H1 (cell line): ENCODE measurements at regions not wholly inside any gene's neighbourhood (a gene's known extent, or its start where the extent isn't known, plus 50 kb on each side); places are given as distances from the start of the nearest gene placed in this dataset.

Source experiments
- CTCF ChIA-PET: fragments of 300-600 bp; sonication (Branson Sonifier 250); formaldehyde crosslinking; loops from one replicate; lab custom pipeline; 2021; ENCODE audit not compliant: partially characterized antibody; lab: Charles Lee
- POLR2A ChIA-PET: fragments of 300-600 bp; sonication (Branson Sonifier 250); formaldehyde crosslinking; loops from one replicate; lab custom pipeline; 2021; ENCODE audit warnings: inconsistent platforms; ENCODE audit not compliant: partially characterized antibody; lab: Charles Lee
- DNase-seq, 2 experiments: peaks; one replicate each; pipeline versions ENCODE4 v3.0.0 to v3.0.0-alpha.2; 2010 to 2022; ENCODE audit warnings: low spot score in 2 of 2, low read depth in 1 of 2, mixed read lengths in 1 of 2
- FAIRE-seq: peaks from 2 replicates; lab custom pipeline; 2011; peaks lifted over from hg19 to GRCh38; lab: Jason Lieb, UNC
- H2AFZ ChIP-seq: 2 replicates; pipeline ENCODE4 v1.8.1; 2012; ENCODE audit warnings: low read length, inconsistent platforms
- H2AK5ac ChIP-seq: 2 replicates; pipeline ENCODE4 v1.6.1; 2013; ENCODE audit warnings: low read depth, low read length
- H2BK120ac ChIP-seq: replicated peaks from 2 replicates; pipeline ENCODE3; 2013; ENCODE audit warnings: low read depth, low read length, inconsistent platforms
- H2BK12ac ChIP-seq: 2 replicates; pipeline ENCODE4 v1.6.1; 2013; ENCODE audit warnings: low read depth, low read length
- H2BK15ac ChIP-seq: 2 replicates; pipeline ENCODE4 v1.6.1; 2013; ENCODE audit warnings: low read length
- H2BK20ac ChIP-seq: 2 replicates; pipeline ENCODE4 v1.6.1; 2013; ENCODE audit warnings: low read length
- H2BK5ac ChIP-seq: 2 replicates; pipeline ENCODE4 v1.6.1; 2013; ENCODE audit warnings: low read depth, low read length
- H3K14ac ChIP-seq: 2 replicates; pipeline ENCODE4 v1.6.1; 2013; ENCODE audit warnings: inconsistent platforms; ENCODE audit not compliant: insufficient read length
- H3K18ac ChIP-seq: 2 replicates; pipeline ENCODE4 v1.6.1; 2013; ENCODE audit warnings: low read length; ENCODE audit errors: extremely low read depth
- H3K23ac ChIP-seq: 2 replicates; pipeline ENCODE4 v1.6.1; 2013; ENCODE audit warnings: inconsistent platforms; ENCODE audit not compliant: insufficient read length
- H3K23me2 ChIP-seq: 2 replicates; pipeline ENCODE4 v1.6.1; 2013; ENCODE audit warnings: low read depth, low read length
- H3K27ac ChIP-seq: 2 replicates; pipeline ENCODE4 v1.6.1; 2011; ENCODE audit warnings: low read depth, low read length, inconsistent platforms
- H3K27me3 ChIP-seq, 4 experiments: replicated peaks in 1 of 4; 1 replicate in 1 of 4; 2 replicates in 3 of 4; pipeline versions ENCODE4 v1.6.1 to v1.8.1; 2011 to 2013; ENCODE audit warnings: low read length in 3 of 4, mild to moderate bottlenecking in 3 of 4, inconsistent platforms in 2 of 4, mixed read lengths in 2 of 4, moderate library complexity in 1 of 4; ENCODE audit not compliant: control insufficient read depth in 3 of 4, insufficient read depth in 3 of 4; ENCODE audit errors: extremely low read depth in 1 of 4
- H3K36me3 ChIP-seq, 4 experiments: 2 replicates each; pipeline versions ENCODE4 v1.6.1 to v1.8.1; 2011 to 2013; ENCODE audit warnings: mild to moderate bottlenecking in 4 of 4, low read length in 3 of 4, moderate library complexity in 2 of 4, control low read depth in 1 of 4, inconsistent platforms in 1 of 4; ENCODE audit not compliant: insufficient read depth in 4 of 4, control insufficient read depth in 2 of 4
- H3K4ac ChIP-seq: replicated peaks from 2 replicates; pipeline ENCODE3; 2013; ENCODE audit warnings: low read length, low read depth, mixed read lengths, inconsistent platforms; ENCODE audit not compliant: insufficient read length
- H3K4me1 ChIP-seq, 4 experiments: replicated peaks in 1 of 4; 1 replicate in 1 of 4; 2 replicates in 3 of 4; pipeline versions ENCODE4 v1.6.1 to v1.8.1; 2011 to 2013; ENCODE audit warnings: low read length in 3 of 4, inconsistent platforms in 2 of 4, mixed read lengths in 1 of 4; ENCODE audit not compliant: insufficient read depth in 4 of 4, control insufficient read depth in 3 of 4
- H3K4me2 ChIP-seq, 2 experiments: 2 replicates each; pipeline versions ENCODE4 v1.6.1 to v1.8.1; 2011 to 2013; ENCODE audit warnings: low read depth in 2 of 2, low read length in 2 of 2, control low read depth in 1 of 2, inconsistent platforms in 1 of 2, mild to moderate bottlenecking in 1 of 2; ENCODE audit not compliant: insufficient read depth in 1 of 2
- H3K4me3 ChIP-seq, 4 experiments: fragments of 200-600, 300-600 bp in 1 of 4; sonication (generic), shearing (Covaris generic), sonication (Bioruptor Twin) in 1 of 4; 2 replicates each; pipeline versions ENCODE4 v1.5.1 to v1.8.1; 2011 to 2016; ENCODE audit warnings: low read length in 4 of 4, low read depth in 3 of 4, control low read depth in 2 of 4, inconsistent platforms in 2 of 4, mild to moderate bottlenecking in 2 of 4, mixed read lengths in 1 of 4, moderate library complexity in 1 of 4; ENCODE audit not compliant: insufficient read depth in 2 of 4; ENCODE audit errors: extremely low read depth in 1 of 4
- H3K56ac ChIP-seq: replicated peaks from 2 replicates; pipeline ENCODE3; 2013; ENCODE audit warnings: low read depth, mild to moderate bottlenecking, mixed read lengths, low read length, inconsistent platforms; ENCODE audit not compliant: insufficient read length
- H3K79me1 ChIP-seq: 2 replicates; pipeline ENCODE4 v1.6.1; 2013; ENCODE audit warnings: low read depth, low read length, control low read depth
- H3K79me2 ChIP-seq, 2 experiments: 2 replicates each; pipeline versions ENCODE4 v1.6.1 to v1.8.1; 2012 to 2013; ENCODE audit warnings: low read length in 2 of 2, mild to moderate bottlenecking in 2 of 2, inconsistent platforms in 1 of 2; ENCODE audit not compliant: insufficient read depth in 2 of 2, control insufficient read depth in 1 of 2
- H3K9ac ChIP-seq, 4 experiments: replicated peaks in 1 of 4; 1 replicate in 1 of 4; 2 replicates in 3 of 4; pipeline versions ENCODE4 v1.6.1 to v1.8.1; 2011 to 2013; ENCODE audit warnings: low read depth in 3 of 4, low read length in 3 of 4, control low read depth in 2 of 4, mild to moderate bottlenecking in 2 of 4, moderate library complexity in 2 of 4, inconsistent platforms in 1 of 4; ENCODE audit errors: extremely low read depth in 1 of 4
- H3K9me3 ChIP-seq, 2 experiments: 2 replicates each; pipeline versions ENCODE4 v1.6.1 to v1.8.1; 2012 to 2013; ENCODE audit warnings: mild to moderate bottlenecking in 2 of 2, moderate library complexity in 2 of 2, control low read depth in 1 of 2, inconsistent platforms in 1 of 2, low read depth in 1 of 2, low read length in 1 of 2, mixed read lengths in 1 of 2; ENCODE audit not compliant: insufficient read depth in 2 of 2
- H4K20me1 ChIP-seq, 2 experiments: replicated peaks in 1 of 2; 2 replicates each; pipeline versions ENCODE3 to v1.8.1; 2011 to 2013; ENCODE audit warnings: inconsistent platforms in 2 of 2, low read length in 2 of 2, mild to moderate bottlenecking in 1 of 2; ENCODE audit not compliant: insufficient read depth in 2 of 2, control insufficient read depth in 1 of 2
- H4K5ac ChIP-seq: 2 replicates; pipeline ENCODE4 v1.6.1; 2013; ENCODE audit warnings: low read length, low read depth, mixed read lengths, inconsistent platforms; ENCODE audit not compliant: insufficient read length
- H4K8ac ChIP-seq: 2 replicates; pipeline ENCODE4 v1.8.0; 2013; ENCODE audit warnings: mild to moderate bottlenecking, moderate library complexity, low read length, inconsistent platforms; ENCODE audit not compliant: insufficient read depth; ENCODE audit errors: extremely low read depth
- H4K91ac ChIP-seq: replicated peaks from 2 replicates; pipeline ENCODE3; 2013; ENCODE audit warnings: low read length, mixed read lengths, inconsistent platforms; ENCODE audit not compliant: insufficient read length
- BCL11A ChIP-seq, 2 experiments: IDR thresholded peaks; one replicate each; pipeline ENCODE4 v1.6.1; 2011; ENCODE audit warnings: low read depth in 2 of 2, low read length in 2 of 2, mild to moderate bottlenecking in 2 of 2
- BRCA1 ChIP-seq: IDR thresholded peaks from 2 replicates; pipeline ENCODE4 v1.6.1; 2012; ENCODE audit warnings: low read depth, low read length, improper control_type of control experiment
- CBX8 ChIP-seq: fragments of 300-800, 300-1000 bp; sonication (generic); IDR thresholded peaks from 2 replicates; pipeline ENCODE4 v1.7.1; 2016; ENCODE audit warnings: low read depth, low read length, borderline replicate concordance
- CREB1 ChIP-seq: IDR thresholded peaks from 2 replicates; pipeline ENCODE4 v1.6.1; 2012; ENCODE audit warnings: inconsistent platforms
- EZH2 ChIP-seq: fragments of 200-600 bp; sonication (generic); IDR thresholded peaks from 2 replicates; pipeline ENCODE4 v1.7.1; 2012; ENCODE audit warnings: low read depth, mild to moderate bottlenecking, moderate library complexity, low read length, inconsistent platforms; ENCODE audit not compliant: severe bottlenecking
- HDAC6 ChIP-seq: IDR thresholded peaks from one replicate; pipeline ENCODE4 v1.7.1; 2012; ENCODE audit warnings: low read depth, mild to moderate bottlenecking, inconsistent platforms, low read length, moderate library complexity
- JUND ChIP-seq: IDR thresholded peaks from 2 replicates; pipeline ENCODE4 v1.6.1; 2011; ENCODE audit warnings: mild to moderate bottlenecking, improper control_type of control experiment, low read length
- KDM5A ChIP-seq: fragments of 200-600 bp; IDR thresholded peaks from 2 replicates; pipeline ENCODE4 v1.7.1; 2012; ENCODE audit warnings: mild to moderate bottlenecking, low read length, inconsistent platforms, mixed read lengths
- PHF8 ChIP-seq: fragments of 200-600 bp; sonication (generic); conservative IDR thresholded peaks from 2 replicates; pipeline ENCODE4 v1.7.1; 2012; ENCODE audit warnings: low read depth, mild to moderate bottlenecking, inconsistent platforms, low read length, moderate library complexity
- POU5F1 ChIP-seq: IDR thresholded peaks from 2 replicates; pipeline ENCODE4 v1.6.1; 2011; ENCODE audit warnings: low read depth, mild to moderate bottlenecking, low read length, moderate library complexity
- RNF2 ChIP-seq: fragments of 200-900, 300-1000 bp; sonication (generic); IDR thresholded peaks from 2 replicates; pipeline ENCODE4 v1.7.1; 2016; ENCODE audit warnings: borderline replicate concordance, low read depth, mild to moderate bottlenecking, antibody characterized with exemption, low read length; ENCODE audit not compliant: poor library complexity, severe bottlenecking; ENCODE audit errors: missing control alignments
- SIN3A ChIP-seq, 2 experiments: IDR thresholded peaks in 1 of 2; conservative IDR thresholded peaks in 1 of 2; 2 replicates each; pipeline ENCODE4 v1.6.1; 2011 to 2012; ENCODE audit warnings: low read length in 2 of 2, improper control_type of control experiment in 1 of 2, low read depth in 1 of 2, mild to moderate bottlenecking in 1 of 2
- SP2 ChIP-seq: IDR thresholded peaks from 2 replicates; pipeline ENCODE4 v1.6.1; 2012; ENCODE audit warnings: mild to moderate bottlenecking, low read length, inconsistent platforms
- SUZ12 ChIP-seq: fragments of 200-600 bp; sonication (generic); IDR thresholded peaks from 2 replicates; pipeline ENCODE4 v1.6.1; 2012; ENCODE audit warnings: mild to moderate bottlenecking, inconsistent platforms, low read length, moderate library complexity, mixed read lengths
- YY1 ChIP-seq: IDR thresholded peaks from 2 replicates; pipeline ENCODE4 v1.6.1; 2011; ENCODE audit warnings: low read depth, mild to moderate bottlenecking, low read length
- WGBS, 2 experiments: shearing (Covaris generic) in 1 of 2; methylation state at CpG; one replicate each; pipeline versions ENCODE4 v1.1.6 to v1.1.7; 2013 to 2015; ENCODE audit warnings: low lambda C conversion rate in 2 of 2, mixed read lengths in 2 of 2, inconsistent platforms in 1 of 2, low coverage in 1 of 2, missing lambda C conversion rate in 1 of 2; ENCODE audit not compliant: insufficient replicate concordance in 2 of 2, insufficient coverage in 1 of 2, insufficient read length in 1 of 2; ENCODE audit errors: extremely low coverage in 1 of 2, missing lambda C conversion rate in 1 of 2; 5-methylcytosine and 5-hydroxymethylcytosine counted together

- Histone ChIP-seq H2AFZ (no peak overlapping the region), H3K36me3 (no peaks in the 10 kb centered on the region), H3K18ac (no peak overlapping the region), H3K9me3 (peaks cover 0 to 2% of the 10 kb centered on the region in 2 experiments; a peak in 1 of 4 replicates), H3K9ac (no peak overlapping the region), H3K23me2 (no peaks in the 10 kb centered on the region), H3K4me1 (no peaks in the 10 kb centered on the region), H3K4me2 (no peak overlapping the region), H2BK15ac (no peak overlapping the region), H3K23ac (no peak overlapping the region), H3K4me3 (no peak overlapping the region), H3K56ac (no peak overlapping the region), H3K79me1 (no peaks in the 10 kb centered on the region), H3K14ac (no peak overlapping the region), H3K4ac (no peak overlapping the region), H3K27ac (no peak overlapping the region), H2AK5ac (no peak overlapping the region), H2BK120ac (no peak overlapping the region), H3K79me2 (no peaks in the 10 kb centered on the region), H2BK12ac (no peak overlapping the region), H4K91ac (no peak overlapping the region), H2BK5ac (no peak overlapping the region), H3K27me3 (0 out of 7 replicates have a peak, but pooled peaks cover 0 to 2% (median 0%) of the 10 kb centered on the region in 4 experiments), H2BK20ac (no peak overlapping the region), H4K5ac (no peak overlapping the region), H4K20me1 (no peaks in the 10 kb centered on the region), H4K8ac (no peak overlapping the region)
- FAIRE-seq (no peak), DNase-seq (no peak)
- CTCF ChIA-PET, result interaction anchor here (1.2 kb wide), 1 partner anchor 9 kb away, joined by 3 read pairs; no protein-coding TSS in a partner anchor
- POLR2A ChIA-PET, result interaction anchor here (0.7 kb wide), 1 partner anchor 371 kb away, joined by 3 read pairs; no protein-coding TSS in a partner anchor
- 97% methylated on average over 6 of the region's 6 CpGs; no CpG with 5 or more reads in 1 of the 2 experiments for WGBS, 2 experiments
- no peak for TF ChIP-seq CREB1
- TF ChIP-seq JUND, result no peak
- no peak for TF ChIP-seq RNF2
- no peak for TF ChIP-seq SP2
- no peak for TF ChIP-seq PHF8
- no peak for TF ChIP-seq POU5F1
- no peak for TF ChIP-seq HDAC6
- no peak for TF ChIP-seq YY1
- no peak for TF ChIP-seq BCL11A (IDR thresholded peaks at IDR 0.05; ENCODE audit: low read depth in 2 of 2, low read length in 2 of 2)
- TF ChIP-seq KDM5A, result no peak
- no peak for TF ChIP-seq EZH2
- no peak for TF ChIP-seq BRCA1
- no peak for TF ChIP-seq CBX8
- no peak for TF ChIP-seq SIN3A (conservative IDR thresholded peaks at IDR 0.05 in 1 of 2, IDR thresholded peaks at IDR 0.05 in 1 of 2; ENCODE audit: low read depth in 1 of 2, low read length in 2 of 2)
- TF ChIP-seq SUZ12, result no peak
Observed at GRCh38 chr7:156158213-156158612, 345.9 kb upstream of the SHH start.
